ENCODE measurements at regions not wholly inside any gene's neighbourhood (a gene's known extent, or its start where the extent isn't known, plus 50 kb on each side); places are given as distances from the start of the nearest gene placed in this dataset.
"Not testable (repeated sequence)": the region's sequence is repeated elsewhere in the genome, so short reads cannot be mapped to it uniquely, and the experiment has no call there.

- DNase-seq: no peak
Observed at GRCh38 chr18:32884543-32884942, 111.7 kb upstream of the KLHL14 start.

DNA sequence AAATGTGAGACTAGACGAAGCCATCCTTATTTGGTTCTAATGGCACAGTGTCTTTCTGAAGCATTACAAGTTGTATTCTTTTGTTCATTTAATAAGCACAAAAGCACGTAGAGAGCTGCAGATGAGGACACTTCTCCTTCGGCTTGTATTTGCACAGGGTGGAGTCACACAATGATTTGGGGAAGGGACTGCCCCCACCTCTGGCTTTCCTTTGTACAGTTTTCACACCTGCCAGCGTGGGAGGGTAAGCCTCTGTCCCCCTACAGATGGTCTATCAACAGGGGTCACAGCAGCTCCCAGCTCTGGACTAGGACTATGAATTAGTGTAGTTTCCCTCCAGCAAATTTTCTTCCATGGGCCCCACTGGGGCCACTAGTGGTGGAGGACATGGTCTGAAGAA lies 108.2 kb upstream of the KLHL14 start:
- no peak for DNase-seq

GRCh38 chr18:32879497-32879896 lies 106.7 kb upstream of the KLHL14 start:
- no peak for DNase-seq

GRCh38 chr18:32878436-32878835 lies 105.6 kb upstream of the KLHL14 start:
- no peak for DNase-seq

- no peak for DNase-seq
Observed at GRCh38 chr18:32877371-32877770, 104.5 kb upstream of the KLHL14 start.

DNA sequence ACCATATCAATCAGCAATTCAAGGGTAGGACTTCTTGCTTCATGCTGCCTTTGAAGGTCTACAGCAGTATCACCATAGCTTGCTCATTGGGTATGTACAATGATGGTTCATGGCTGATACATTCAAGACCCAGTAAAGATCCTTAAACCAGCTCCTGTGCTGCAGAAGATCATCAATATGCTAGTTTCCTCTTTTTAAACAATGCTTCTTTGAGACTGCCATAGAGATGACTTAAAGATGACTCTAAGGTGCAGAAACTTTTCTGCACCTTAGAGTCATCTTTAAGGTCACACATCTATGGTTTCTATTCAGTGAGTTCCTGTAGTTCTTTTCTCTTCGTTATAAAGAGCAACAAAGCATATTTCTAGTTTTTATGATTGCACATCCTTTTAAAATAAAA lies 102.8 kb upstream of the KLHL14 start:
- no peak for DNase-seq

DNA sequence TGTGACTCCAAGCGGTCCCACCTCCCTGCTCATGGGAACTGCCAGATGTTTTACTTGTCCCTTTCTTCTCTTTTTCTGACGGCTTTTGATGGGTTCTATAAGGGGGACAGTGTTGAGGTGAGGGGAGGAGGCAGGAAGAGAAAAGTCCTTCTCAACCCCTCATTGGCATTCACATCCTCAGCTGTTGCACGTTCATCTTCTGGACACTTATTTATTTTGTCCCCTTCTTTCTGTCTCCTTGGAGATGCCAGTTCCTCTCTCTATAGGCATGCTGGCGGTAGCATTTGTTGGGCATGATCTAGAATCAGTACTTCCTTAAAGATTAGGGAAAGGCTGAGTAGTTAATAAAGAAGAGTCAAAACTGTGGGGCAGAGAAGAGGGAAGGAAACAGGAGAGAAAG lies 99.0 kb upstream of the KLHL14 start:
- no peak for DNase-seq

DNA sequence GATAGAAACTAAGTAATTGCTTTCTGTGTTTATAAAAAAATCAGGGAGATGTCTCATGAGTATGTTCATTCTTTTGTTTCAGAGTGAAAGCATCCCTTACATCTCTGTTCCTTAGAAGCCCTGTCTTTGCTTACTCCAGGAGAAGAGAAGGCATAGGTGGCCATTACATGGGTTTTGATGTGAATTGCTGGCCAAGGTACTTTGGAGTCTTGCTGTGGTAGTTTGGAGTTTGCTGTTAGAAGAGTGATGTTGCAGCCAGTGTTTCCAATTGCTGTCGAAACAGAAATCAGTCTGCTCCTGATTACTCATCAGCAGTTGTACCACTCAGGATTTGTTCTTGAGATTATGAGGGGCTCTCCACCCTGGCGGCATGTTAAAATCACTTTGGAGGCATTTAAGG lies 97.8 kb upstream of the KLHL14 start:
- DNase-seq: no peak

DNA sequence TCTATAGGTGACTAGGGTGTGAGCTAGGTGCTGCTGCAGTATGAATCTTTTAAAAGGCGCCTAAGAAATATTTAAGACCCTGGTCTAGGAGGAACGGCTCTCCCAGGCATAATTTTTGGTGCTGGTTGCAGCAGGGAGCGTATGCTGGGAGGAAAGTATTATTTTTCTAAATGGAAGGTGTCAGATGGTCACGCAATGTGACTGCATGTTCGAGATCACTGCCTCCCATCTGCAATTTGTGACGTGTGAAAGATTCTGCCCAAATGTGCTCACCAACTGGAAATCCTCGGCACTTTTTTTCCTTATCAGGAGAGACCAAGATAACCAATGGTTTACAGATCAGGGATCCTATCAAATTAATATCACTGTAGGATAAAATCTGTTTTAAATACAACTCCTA lies 95.6 kb upstream of the KLHL14 start:
- no peak for DNase-seq

- DNase-seq: no peak
Observed at GRCh38 chr18:32867936-32868335, 95.1 kb upstream of the KLHL14 start.

DNA sequence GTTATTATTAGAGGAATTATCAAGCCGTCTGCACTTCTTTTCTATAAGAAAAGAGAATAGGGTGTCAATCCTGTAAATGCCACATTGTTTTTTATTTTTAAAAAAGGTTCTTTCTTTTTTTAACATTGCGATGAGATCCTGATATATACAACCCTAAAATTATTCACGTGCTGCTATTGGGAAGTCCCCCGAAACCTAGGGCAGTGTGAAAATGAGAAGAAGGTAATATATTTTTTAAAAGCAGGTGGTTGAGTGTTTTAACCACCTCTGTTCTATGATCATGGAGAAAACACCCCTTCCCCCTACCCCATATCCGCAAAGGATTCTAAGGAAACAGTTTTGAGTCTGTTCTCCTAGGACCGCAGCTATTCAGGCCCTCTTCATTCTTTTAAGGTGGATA lies 94.5 kb upstream of the KLHL14 start:
- no peak for DNase-seq

DNA sequence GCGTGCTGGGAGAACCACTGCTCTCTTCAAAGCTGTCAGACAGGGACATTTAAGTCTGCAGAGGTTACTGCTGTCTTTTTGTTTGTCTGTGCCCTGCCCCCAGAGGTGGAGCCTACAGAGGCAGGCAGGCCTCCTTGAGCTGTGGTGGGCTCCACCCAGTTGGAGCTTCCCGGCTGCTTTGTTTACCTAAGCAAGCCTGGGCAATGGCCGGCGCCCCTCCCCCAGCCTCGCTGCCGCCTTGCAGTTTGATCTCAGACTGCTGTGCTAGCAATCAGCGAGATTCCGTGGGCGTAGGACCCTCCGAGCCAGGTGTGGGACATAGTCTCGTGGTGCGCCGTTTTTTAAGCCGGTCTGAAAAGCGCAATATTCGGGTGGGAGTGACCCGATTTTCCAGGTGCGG lies 89.2 kb upstream of the KLHL14 start:
- not testable (repeated sequence) for DNase-seq

GRCh38 chr18:32851936-32852335 lies 79.1 kb upstream of the KLHL14 start:
- no peak for DNase-seq

DNA sequence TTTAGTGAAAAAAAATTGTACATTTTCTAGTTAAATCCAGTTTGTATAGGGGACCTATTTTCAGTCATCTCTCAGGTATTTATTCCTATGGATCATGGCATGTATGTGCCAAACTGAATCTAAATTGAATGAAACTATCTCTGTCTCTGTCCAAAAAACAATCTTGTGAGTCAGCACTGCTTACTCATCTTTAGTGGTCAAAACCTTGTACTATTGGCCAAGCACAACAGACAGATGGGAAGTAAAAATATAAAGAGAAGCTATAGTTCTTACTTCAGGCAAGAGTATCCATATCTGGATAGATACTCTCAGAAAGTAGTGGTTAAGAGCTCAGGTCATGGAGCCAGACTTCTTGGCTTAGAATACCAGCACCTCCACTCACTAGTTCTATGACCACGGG lies 76.0 kb upstream of the KLHL14 start:
- DNase-seq: no peak

DNA sequence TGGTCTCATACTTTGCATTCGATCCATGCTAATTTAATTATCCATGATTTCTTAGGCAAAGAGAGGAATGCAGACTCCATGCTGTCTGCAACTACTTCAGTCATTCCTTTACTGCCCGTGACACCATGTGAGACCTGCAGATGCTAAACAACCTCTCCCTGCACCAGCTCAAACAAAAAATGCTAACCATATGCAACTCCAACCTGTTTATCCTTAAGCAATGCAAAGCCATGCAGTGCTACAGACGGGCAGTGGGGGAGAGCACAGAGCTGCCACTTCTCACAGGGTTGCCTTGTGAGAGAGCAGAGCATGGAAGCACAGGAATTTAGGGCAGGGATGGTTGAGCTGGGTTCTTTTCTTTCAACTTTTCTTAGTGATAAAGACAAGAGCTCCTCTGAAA lies 74.9 kb upstream of the KLHL14 start:
- peak; percentile 30 for DNase-seq

GRCh38 chr18:32846896-32847295 lies 74.1 kb upstream of the KLHL14 start:
- DNase-seq: no peak

DNA sequence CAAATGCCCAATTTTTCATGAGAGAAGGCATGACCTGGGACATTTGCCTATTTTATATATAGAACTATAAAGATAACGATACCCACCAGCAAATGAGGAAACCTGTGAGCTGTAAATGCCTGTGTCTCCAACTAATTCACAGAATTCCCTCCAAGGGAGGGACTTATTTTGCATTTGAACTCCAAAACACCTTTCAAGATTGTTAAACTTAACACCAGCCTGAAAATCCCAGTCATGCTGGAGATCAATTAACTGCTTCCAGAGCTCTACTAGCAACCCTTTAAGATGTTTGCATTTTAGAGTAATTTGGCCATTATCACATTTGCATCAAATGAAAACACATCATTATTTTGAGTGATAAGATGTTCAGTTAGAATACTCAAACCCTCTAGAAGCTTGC lies 68.1 kb upstream of the KLHL14 start:
- DNase-seq: no peak

DNA sequence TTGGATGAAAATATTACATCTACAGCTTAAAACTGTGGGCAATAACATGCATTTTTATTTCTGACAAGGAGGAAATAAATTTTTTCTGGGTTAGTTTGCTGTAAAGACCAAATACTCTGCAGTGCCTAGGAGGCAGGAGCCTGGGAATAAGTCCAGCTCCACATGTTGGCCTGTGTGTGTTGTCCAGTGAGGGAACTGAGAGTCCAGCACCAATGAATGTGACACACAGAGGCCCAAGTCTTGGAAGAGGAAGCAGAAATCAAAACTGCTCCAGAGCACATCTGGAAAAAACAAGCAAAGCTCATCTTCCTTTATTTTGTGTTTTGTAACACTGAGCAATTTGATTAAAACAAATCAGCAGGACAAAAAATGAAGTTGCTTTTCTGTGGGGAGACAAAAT lies 63.1 kb upstream of the KLHL14 start:
- no peak for DNase-seq

- no peak for DNase-seq
Observed at GRCh38 chr18:32831781-32832180, 59.0 kb upstream of the KLHL14 start.

DNA sequence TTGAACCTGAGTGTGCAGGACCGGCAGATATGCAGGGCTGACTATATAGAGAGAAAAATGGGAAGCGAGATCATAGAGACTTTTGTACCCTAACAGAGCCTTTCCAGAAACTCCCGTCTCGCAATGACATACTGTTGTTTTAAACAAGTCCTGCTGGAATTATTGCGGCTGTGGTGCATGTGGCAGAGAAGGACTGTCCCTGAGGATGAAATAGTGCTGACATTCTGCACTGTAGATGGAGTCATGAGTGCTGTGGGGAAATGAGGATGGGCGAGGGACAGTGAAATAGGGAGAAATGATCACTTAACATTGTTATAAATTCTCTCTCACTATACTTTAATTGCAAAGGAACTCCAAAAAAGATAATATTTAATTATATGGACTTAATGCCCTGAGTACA lies 50.4 kb upstream of the KLHL14 start:
- no peak for DNase-seq

All from right hindlimb (tissue), 1 donor.